Mesothelial cell of epicardium (in vitro differentiated cells): ENCODE measurements at regions not wholly inside any gene's neighbourhood (a gene's known extent, or its start where the extent isn't known, plus 50 kb on each side); places are given as distances from the start of the nearest gene placed in this dataset.

Source experiments
- DNase-seq, 2 experiments: peaks; one replicate each; pipeline ENCODE4 v3.0.0; 2021; ENCODE audit warnings: low spot score in 2 of 2; ENCODE audit not compliant: unreplicated experiment in 2 of 2
- H3K27ac Mint-ChIP-seq: 2 replicates; pipeline ENCODE4 v1.8.0; 2021; ENCODE audit warnings: mixed read lengths
- H3K27me3 Mint-ChIP-seq: 2 replicates; pipeline ENCODE4 v1.8.0; 2021; ENCODE audit warnings: low read depth, mixed read lengths
- H3K36me3 Mint-ChIP-seq: 2 replicates; pipeline ENCODE4 v1.8.0; 2021; ENCODE audit warnings: mixed read lengths
- H3K4me1 Mint-ChIP-seq: 2 replicates; pipeline ENCODE4 v1.8.0; 2021; ENCODE audit warnings: mixed read lengths
- H3K4me3 Mint-ChIP-seq: 2 replicates; pipeline ENCODE4 v1.8.0; 2021; ENCODE audit warnings: mild to moderate bottlenecking, moderate library complexity, mixed read lengths
- H3K9me3 Mint-ChIP-seq: 2 replicates; pipeline ENCODE4 v1.8.0; 2021; ENCODE audit warnings: mixed read lengths
- TF ChIP-seq, protein P1 (sequence below): fragments of 200-600 bp; sonication (generic); IDR thresholded peaks from one replicate; pipeline ENCODE4 v1.5.0; 2021; ENCODE audit warnings: antibody characterized with exemption; ENCODE audit not compliant: unreplicated experiment

DNA sequence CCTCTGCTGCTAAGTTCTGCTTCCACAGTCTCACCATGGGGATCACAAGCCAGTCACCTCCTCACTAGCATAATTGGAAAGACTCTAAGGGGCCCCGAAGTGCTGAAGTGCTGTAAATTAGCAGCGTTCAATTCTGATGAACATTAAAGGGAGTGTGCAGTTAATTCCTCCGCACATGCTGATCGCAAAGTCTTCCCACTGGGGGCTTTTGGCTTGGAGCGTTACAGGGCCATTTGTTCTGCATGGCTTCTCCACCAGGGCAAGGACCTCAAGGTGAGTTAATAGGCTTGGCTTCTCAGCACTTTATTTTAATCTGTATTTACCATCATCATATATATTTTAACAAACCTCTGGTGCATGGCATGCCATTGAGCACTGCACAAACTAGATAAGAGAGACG lies 216.3 kb upstream of the PARD3B start:
- H3K27ac Mint-ChIP-seq: no peak overlapping the region
- no peaks in the 10 kb centered on the region for H3K9me3 Mint-ChIP-seq
- TF ChIP-seq, protein P1, sequence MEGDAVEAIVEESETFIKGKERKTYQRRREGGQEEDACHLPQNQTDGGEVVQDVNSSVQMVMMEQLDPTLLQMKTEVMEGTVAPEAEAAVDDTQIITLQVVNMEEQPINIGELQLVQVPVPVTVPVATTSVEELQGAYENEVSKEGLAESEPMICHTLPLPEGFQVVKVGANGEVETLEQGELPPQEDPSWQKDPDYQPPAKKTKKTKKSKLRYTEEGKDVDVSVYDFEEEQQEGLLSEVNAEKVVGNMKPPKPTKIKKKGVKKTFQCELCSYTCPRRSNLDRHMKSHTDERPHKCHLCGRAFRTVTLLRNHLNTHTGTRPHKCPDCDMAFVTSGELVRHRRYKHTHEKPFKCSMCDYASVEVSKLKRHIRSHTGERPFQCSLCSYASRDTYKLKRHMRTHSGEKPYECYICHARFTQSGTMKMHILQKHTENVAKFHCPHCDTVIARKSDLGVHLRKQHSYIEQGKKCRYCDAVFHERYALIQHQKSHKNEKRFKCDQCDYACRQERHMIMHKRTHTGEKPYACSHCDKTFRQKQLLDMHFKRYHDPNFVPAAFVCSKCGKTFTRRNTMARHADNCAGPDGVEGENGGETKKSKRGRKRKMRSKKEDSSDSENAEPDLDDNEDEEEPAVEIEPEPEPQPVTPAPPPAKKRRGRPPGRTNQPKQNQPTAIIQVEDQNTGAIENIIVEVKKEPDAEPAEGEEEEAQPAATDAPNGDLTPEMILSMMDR: no peak
- H3K27me3 Mint-ChIP-seq: no peaks in the 10 kb centered on the region
- no peaks in the 10 kb centered on the region for H3K36me3 Mint-ChIP-seq
- peaks cover 2% of the 10 kb centered on the region for H3K4me1 Mint-ChIP-seq
- H3K4me3 Mint-ChIP-seq: no peak overlapping the region
- no peak for DNase-seq

DNA sequence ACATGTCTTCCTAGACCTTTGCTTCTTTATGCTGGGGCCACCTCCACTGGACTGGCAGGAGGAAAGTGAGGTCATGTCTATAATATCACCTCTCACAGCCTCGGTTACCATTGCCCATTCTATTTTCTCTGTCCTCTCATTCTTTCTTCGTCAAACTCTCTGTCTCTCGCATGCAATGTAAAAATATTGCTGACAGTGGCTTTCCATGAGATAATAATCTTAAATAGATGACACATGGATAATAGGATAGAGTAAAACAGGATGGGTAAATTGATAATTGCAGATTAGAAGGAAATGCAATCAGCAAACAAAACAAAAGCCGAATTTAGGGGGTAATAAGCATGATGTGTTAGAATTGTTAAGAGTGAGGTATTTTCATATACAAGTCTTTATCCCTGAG lies 215.7 kb upstream of the PARD3B start:
- DNase-seq: no peak
- Mint-ChIP-seq H3K27ac (no peak overlapping the region), H3K4me3 (no peak overlapping the region), H3K4me1 (peaks cover 2% of the 10 kb centered on the region), H3K36me3 (no peaks in the 10 kb centered on the region), H3K9me3 (no peaks in the 10 kb centered on the region), H3K27me3 (no peaks in the 10 kb centered on the region)
- TF ChIP-seq, protein P1: no peak

DNA sequence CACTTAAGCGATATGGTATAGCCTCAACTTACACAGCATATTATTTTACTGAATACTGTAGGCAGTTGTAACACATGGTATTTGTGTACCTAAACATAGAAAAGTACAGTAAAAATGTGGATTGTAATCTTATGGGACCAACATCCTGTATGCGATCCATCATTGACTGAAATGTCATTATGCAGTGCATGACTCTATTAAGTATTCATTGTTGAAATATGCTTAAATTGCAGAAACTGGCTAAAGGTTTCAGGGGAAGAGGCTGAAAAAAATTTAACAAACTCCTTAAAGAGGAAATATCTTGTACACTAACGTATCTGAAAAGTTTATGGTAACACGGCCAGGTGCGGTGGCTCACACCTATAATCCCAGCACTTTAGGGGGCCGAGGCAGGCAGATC lies 214.1 kb upstream of the PARD3B start:
- DNase-seq: no peak
- Mint-ChIP-seq H3K36me3 (no peaks in the 10 kb centered on the region), H3K4me1 (peaks cover 8% of the 10 kb centered on the region), H3K27ac (no peak overlapping the region), H3K4me3 (no peak overlapping the region), H3K27me3 (no peaks in the 10 kb centered on the region), H3K9me3 (no peaks in the 10 kb centered on the region)
- TF ChIP-seq, protein P1: no peak

DNA sequence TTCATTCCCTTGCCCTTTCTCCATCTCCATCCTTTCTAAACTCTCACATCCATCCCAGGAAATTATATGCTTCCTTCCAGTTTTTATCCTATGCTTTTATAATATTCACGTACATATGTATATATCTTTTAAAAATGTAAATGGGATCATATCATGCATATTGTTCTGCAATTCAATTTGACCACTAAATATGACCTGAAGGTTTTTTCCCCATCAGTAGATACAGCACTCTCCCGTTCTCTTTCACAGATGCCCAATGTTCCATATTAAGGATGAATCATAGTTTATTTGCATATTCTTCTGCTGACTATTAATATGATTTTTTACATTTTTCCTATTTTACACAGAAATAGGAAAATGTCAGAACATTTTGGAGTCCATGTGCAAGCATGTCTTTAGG lies 213.3 kb upstream of the PARD3B start:
- TF ChIP-seq, protein P1: no peak
- Mint-ChIP-seq H3K27me3 (no peaks in the 10 kb centered on the region), H3K36me3 (no peaks in the 10 kb centered on the region), H3K27ac (no peak overlapping the region), H3K9me3 (no peaks in the 10 kb centered on the region), H3K4me3 (no peak overlapping the region), H3K4me1 (peaks cover 13% of the 10 kb centered on the region)
- DNase-seq: no peak

DNA sequence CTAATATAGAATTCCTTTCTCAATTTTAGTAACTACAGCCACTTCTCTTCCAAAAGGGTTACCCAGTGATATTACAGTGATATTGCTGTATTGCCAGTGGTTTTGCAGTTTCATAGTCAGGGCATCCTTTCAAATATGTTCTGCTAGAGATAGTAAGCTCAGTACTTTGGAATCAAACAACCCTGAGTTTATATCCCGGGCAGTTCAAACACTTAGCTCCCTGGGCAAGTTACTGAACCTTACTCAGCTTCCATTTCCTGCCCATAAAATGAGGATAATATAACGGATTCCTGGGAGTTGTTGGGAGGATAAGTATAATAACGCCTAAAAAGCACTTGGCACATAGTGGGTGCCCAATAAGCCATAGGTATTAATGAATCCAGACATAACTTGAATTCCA lies 212.6 kb upstream of the PARD3B start:
- peaks cover 13% of the 10 kb centered on the region for H3K4me1 Mint-ChIP-seq
- no peak for DNase-seq
- H3K9me3 Mint-ChIP-seq: no peaks in the 10 kb centered on the region
- H3K4me3 Mint-ChIP-seq: no peak overlapping the region
- H3K27ac Mint-ChIP-seq: no peak overlapping the region
- H3K27me3 Mint-ChIP-seq: peaks cover 2% of the 10 kb centered on the region
- no peaks in the 10 kb centered on the region for H3K36me3 Mint-ChIP-seq
- TF ChIP-seq, protein P1: no peak

DNA sequence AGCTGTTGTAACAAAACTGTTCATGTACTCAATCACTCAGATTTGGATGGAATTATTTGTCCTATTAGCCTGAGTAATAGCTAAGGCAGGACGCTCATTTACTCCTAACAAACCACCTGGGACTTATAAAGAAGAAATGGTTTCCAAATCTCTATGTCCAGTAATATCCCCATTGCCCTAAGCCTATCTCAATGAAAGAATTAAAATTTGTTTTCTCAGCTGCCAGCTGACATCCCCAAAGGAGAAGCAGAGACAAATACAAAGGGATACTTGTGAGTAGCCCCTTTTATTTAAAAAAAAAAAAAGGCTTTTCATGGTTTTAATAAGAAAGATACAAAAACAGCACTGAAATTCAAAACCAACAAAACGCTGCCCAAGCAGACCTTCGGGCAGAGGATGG lies 211.4 kb upstream of the PARD3B start:
- Mint-ChIP-seq H3K4me1 (peaks cover 13% of the 10 kb centered on the region), H3K27ac (no peak overlapping the region), H3K27me3 (peaks cover 4% of the 10 kb centered on the region), H3K36me3 (no peaks in the 10 kb centered on the region), H3K9me3 (no peaks in the 10 kb centered on the region), H3K4me3 (no peak overlapping the region)
- TF ChIP-seq, protein P1: no peak
- DNase-seq: no peak
